GM12865 (cell line): ENCODE measurements at regions not wholly inside any gene's neighbourhood (a gene's known extent, or its start where the extent isn't known, plus 50 kb on each side); places are given as distances from the start of the nearest gene placed in this dataset.

Experiments used
- DNase-seq: peaks from one replicate; pipeline ENCODE4 v3.0.0; 2010; ENCODE audit warnings: low read depth
- H3K4me3 ChIP-seq: 2 replicates; pipeline ENCODE4 v1.5.1; 2011; ENCODE audit warnings: mild to moderate bottlenecking, low read depth, low read length, control low read depth
- CTCF ChIP-seq: IDR thresholded peaks from 2 replicates; pipeline ENCODE4 v1.5.1; 2011; ENCODE audit warnings: low read length, control low read depth, low read depth, inconsistent platforms; ENCODE audit not compliant: insufficient read depth; ENCODE audit errors: missing control alignments

- no peak for TF ChIP-seq CTCF
Measured at GRCh38 chr4:60745800-60746571, 454.1 kb upstream of the ADGRL3 start.

GRCh38 chr4:60750962-60751361 lies 449.2 kb upstream of the ADGRL3 start:
- TF ChIP-seq CTCF: no peak
- no peak overlapping the region for H3K4me3 ChIP-seq
- no peak for DNase-seq

More at GRCh38 chr4:60745800-60746571, 454.1 kb upstream of the ADGRL3 start:
- DNase-seq: no peak
- H3K4me3 ChIP-seq: no peak overlapping the region

- TF ChIP-seq CTCF: no peak
- no peak overlapping the region for H3K4me3 ChIP-seq
- DNase-seq: no peak
Measured at GRCh38 chr4:60757986-60758680, 442.0 kb upstream of the ADGRL3 start.

GRCh38 chr4:60759518-60760245 lies 440.4 kb upstream of the ADGRL3 start:
- DNase-seq: no peak

GRCh38 chr4:60780874-60781273 lies 419.3 kb upstream of the ADGRL3 start:
- TF ChIP-seq CTCF: no peak
- no peak overlapping the region for H3K4me3 ChIP-seq
- no peak for DNase-seq

More at GRCh38 chr4:60759518-60760245, 440.4 kb upstream of the ADGRL3 start:
- TF ChIP-seq CTCF: no peak
- no peak overlapping the region for H3K4me3 ChIP-seq

GRCh38 chr4:60790608-60791007 lies 409.5 kb upstream of the ADGRL3 start:
- TF ChIP-seq CTCF: no peak
- H3K4me3 ChIP-seq: no peak overlapping the region
- no peak for DNase-seq
